ENCODE measurements at regions not wholly inside any gene's neighbourhood (a gene's known extent, or its start where the extent isn't known, plus 50 kb on each side); places are given as distances from the start of the nearest gene placed in this dataset.

GRCh38 chr5:39742916-39743315, 318.1 kb upstream of the DAB2 start:
- Histone ChIP-seq H3K4me3 (ENCODE audit: low read depth, low read length, poor library complexity, severe bottlenecking) (no peak overlapping the region), H3K27me3 (replicated peaks; ENCODE audit: insufficient read depth, low read depth, low read length, poor library complexity) (no peaks in the 10 kb centered on the region), H3K27ac (ENCODE audit: low read depth, low read length, poor library complexity, severe bottlenecking) (no peak overlapping the region), H3K9me3 (ENCODE audit: low read depth, low read length, poor library complexity, severe bottlenecking) (no peaks in the 10 kb centered on the region), H3K36me3 (ENCODE audit: insufficient read depth, low read length, poor library complexity, severe bottlenecking) (no peaks in the 10 kb centered on the region), H3K4me1 (ENCODE audit: insufficient read depth, low read length, poor library complexity, severe bottlenecking) (no peaks in the 10 kb centered on the region)
- CTCF ChIA-PET, result no interaction called here
- BruUV-seq (replicated peaks), result no TSS peak
- intact Hi-C loops (cut with micrococcal nuclease; ENCODE audit: unreplicated experiment), result no loop called here
- no peak for DNase-seq (ENCODE audit: low spot score)
- POLR2A ChIA-PET (ENCODE audit: low non-redundant PET), result interaction anchor here (0.6 kb wide), 1 partner anchor 104 kb away, joined by 3 read pairs; no protein-coding TSS in a partner anchor
- no peak for TF ChIP-seq EZH2 (IDR thresholded peaks at IDR 0.05; ENCODE audit: borderline replicate concordance, low read depth, low read length, poor library complexity, severe bottlenecking)
- TF ChIP-seq, protein P1, sequence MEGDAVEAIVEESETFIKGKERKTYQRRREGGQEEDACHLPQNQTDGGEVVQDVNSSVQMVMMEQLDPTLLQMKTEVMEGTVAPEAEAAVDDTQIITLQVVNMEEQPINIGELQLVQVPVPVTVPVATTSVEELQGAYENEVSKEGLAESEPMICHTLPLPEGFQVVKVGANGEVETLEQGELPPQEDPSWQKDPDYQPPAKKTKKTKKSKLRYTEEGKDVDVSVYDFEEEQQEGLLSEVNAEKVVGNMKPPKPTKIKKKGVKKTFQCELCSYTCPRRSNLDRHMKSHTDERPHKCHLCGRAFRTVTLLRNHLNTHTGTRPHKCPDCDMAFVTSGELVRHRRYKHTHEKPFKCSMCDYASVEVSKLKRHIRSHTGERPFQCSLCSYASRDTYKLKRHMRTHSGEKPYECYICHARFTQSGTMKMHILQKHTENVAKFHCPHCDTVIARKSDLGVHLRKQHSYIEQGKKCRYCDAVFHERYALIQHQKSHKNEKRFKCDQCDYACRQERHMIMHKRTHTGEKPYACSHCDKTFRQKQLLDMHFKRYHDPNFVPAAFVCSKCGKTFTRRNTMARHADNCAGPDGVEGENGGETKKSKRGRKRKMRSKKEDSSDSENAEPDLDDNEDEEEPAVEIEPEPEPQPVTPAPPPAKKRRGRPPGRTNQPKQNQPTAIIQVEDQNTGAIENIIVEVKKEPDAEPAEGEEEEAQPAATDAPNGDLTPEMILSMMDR (conservative IDR thresholded peaks at IDR 0.05; ENCODE audit: low read depth, low read length), result no peak

DNA sequence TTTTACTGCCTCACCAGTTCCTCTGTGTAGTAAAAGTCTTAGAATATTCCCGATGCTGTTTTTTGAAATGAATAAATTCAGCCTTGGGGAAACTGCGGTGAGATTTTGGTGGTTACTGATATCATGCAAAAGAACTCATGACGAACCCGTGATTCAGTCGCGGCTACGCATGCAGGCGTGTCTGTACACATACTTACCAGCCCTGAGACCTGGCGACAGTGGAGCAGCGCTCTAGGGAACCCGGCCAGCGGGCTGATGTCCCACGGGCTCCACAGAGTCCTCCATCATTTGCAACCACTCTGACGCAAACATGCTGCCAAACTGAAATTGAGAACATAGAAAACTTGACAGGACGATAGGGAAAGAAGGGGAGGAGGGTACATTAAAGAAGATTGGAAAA, 315.6 kb upstream of the DAB2 start:
- Histone ChIP-seq H3K27me3 (replicated peaks; ENCODE audit: insufficient read depth, low read depth, low read length, poor library complexity) (no peaks in the 10 kb centered on the region), H3K4me1 (ENCODE audit: insufficient read depth, low read length, poor library complexity, severe bottlenecking) (no peaks in the 10 kb centered on the region), H3K4me3 (ENCODE audit: low read depth, low read length, poor library complexity, severe bottlenecking) (no peak overlapping the region), H3K27ac (ENCODE audit: low read depth, low read length, poor library complexity, severe bottlenecking) (no peak overlapping the region), H3K36me3 (ENCODE audit: insufficient read depth, low read length, poor library complexity, severe bottlenecking) (no peaks in the 10 kb centered on the region), H3K9me3 (ENCODE audit: low read depth, low read length, poor library complexity, severe bottlenecking) (no peaks in the 10 kb centered on the region)
- TF ChIP-seq EZH2 (IDR thresholded peaks at IDR 0.05; ENCODE audit: borderline replicate concordance, low read depth, low read length, poor library complexity, severe bottlenecking), result no peak
- TF ChIP-seq, protein P1 (conservative IDR thresholded peaks at IDR 0.05; ENCODE audit: low read depth, low read length), result no peak
- DNase-seq (ENCODE audit: low spot score), result no peak
- CTCF ChIA-PET, result no interaction called here
- POLR2A ChIA-PET (ENCODE audit: low non-redundant PET), result no interaction called here
- intact Hi-C loops (cut with micrococcal nuclease; ENCODE audit: unreplicated experiment), result no loop called here
- BruUV-seq (replicated peaks), result no TSS peak

GRCh38 chr5:39732166-39732565, 307.4 kb upstream of the DAB2 start:
- no peak overlapping the region for H3K27ac ChIP-seq (ENCODE audit: low read depth, low read length, poor library complexity, severe bottlenecking)
- H3K27me3 ChIP-seq (replicated peaks; ENCODE audit: insufficient read depth, low read depth, low read length, poor library complexity), result no peaks in the 10 kb centered on the region
- POLR2A ChIA-PET (ENCODE audit: low non-redundant PET), result no interaction called here
- no peaks in the 10 kb centered on the region for H3K9me3 ChIP-seq (ENCODE audit: low read depth, low read length, poor library complexity, severe bottlenecking)
- no peaks in the 10 kb centered on the region for H3K4me1 ChIP-seq (ENCODE audit: insufficient read depth, low read length, poor library complexity, severe bottlenecking)
- BruUV-seq (replicated peaks), result no TSS peak
- no peak for DNase-seq (ENCODE audit: low spot score)
- H3K4me3 ChIP-seq (ENCODE audit: low read depth, low read length, poor library complexity, severe bottlenecking), result no peak overlapping the region
- H3K36me3 ChIP-seq (ENCODE audit: insufficient read depth, low read length, poor library complexity, severe bottlenecking), result no peaks in the 10 kb centered on the region
- TF ChIP-seq, protein P1 (conservative IDR thresholded peaks at IDR 0.05; ENCODE audit: low read depth, low read length), result no peak
- no peak for TF ChIP-seq EZH2 (IDR thresholded peaks at IDR 0.05; ENCODE audit: borderline replicate concordance, low read depth, low read length, poor library complexity, severe bottlenecking)
- CTCF ChIA-PET, result no interaction called here
- intact Hi-C loops (cut with micrococcal nuclease; ENCODE audit: unreplicated experiment), result no loop called here

Data from A673 (cell line).